GM12891 (cell line): ENCODE measurements at regions not wholly inside any gene's neighbourhood (a gene's known extent, or its start where the extent isn't known, plus 50 kb on each side); places are given as distances from the start of the nearest gene placed in this dataset.
"Not testable (repeated sequence)": the region's sequence is repeated elsewhere in the genome, so short reads cannot be mapped to it uniquely, and the experiment has no call there.

Source experiments
- DNase-seq: peaks from one replicate; pipeline ENCODE4 v3.0.0; 2011; ENCODE audit warnings: low spot score; ENCODE audit not compliant: insufficient read length
- FAIRE-seq: peaks from 2 replicates; lab custom pipeline; 2011; peaks lifted over from hg19 to GRCh38; lab: Jason Lieb, UNC
- PAX5 ChIP-seq: IDR thresholded peaks from 2 replicates; pipeline ENCODE4 v1.6.1; 2011; ENCODE audit warnings: low read length, moderate library complexity, mild to moderate bottlenecking; ENCODE audit not compliant: insufficient read depth, severe bottlenecking
- POLR2A ChIP-seq: IDR thresholded peaks from 2 replicates; pipeline ENCODE4 v1.6.1; 2011; ENCODE audit warnings: low read depth, low read length, control low read depth
- POLR2AphosphoS5 ChIP-seq: IDR thresholded peaks from 2 replicates; pipeline ENCODE4 v1.6.1; 2011; ENCODE audit warnings: low read depth, low read length, control low read depth
- POU2F2 ChIP-seq: IDR thresholded peaks from 2 replicates; pipeline ENCODE4 v1.6.1; 2011; ENCODE audit warnings: low read depth, mild to moderate bottlenecking, control low read depth, low read length, moderate library complexity
- SPI1 ChIP-seq: IDR thresholded peaks from 2 replicates; pipeline ENCODE4 v1.6.1; 2011; ENCODE audit warnings: low read depth, low read length, control low read depth
- TAF1 ChIP-seq: IDR thresholded peaks from 2 replicates; pipeline ENCODE4 v1.6.1; 2011; ENCODE audit warnings: low read depth, low read length, control low read depth

- DNase-seq (no peak), FAIRE-seq (no peak)
- TF ChIP-seq PAX5 = no peak
- TF ChIP-seq POLR2A = no peak
- no peak for TF ChIP-seq POU2F2
- no peak for TF ChIP-seq TAF1
- TF ChIP-seq POLR2AphosphoS5 = no peak
- TF ChIP-seq SPI1 = no peak
Measured at GRCh38 chr4:156137679-156138473, 184.2 kb upstream of the CTSO start.

- FAIRE-seq (no peak), DNase-seq (no peak)
- TF ChIP-seq POU2F2 (no peak), POLR2AphosphoS5 (no peak), PAX5 (no peak), TAF1 (no peak), POLR2A (no peak), SPI1 (no peak)
Measured at GRCh38 chr4:156132196-156132595, 178.5 kb upstream of the CTSO start.

GRCh38 chr4:156128616-156129015 is 174.9 kb upstream of the CTSO start:
- no peak for DNase-seq
- no peak for FAIRE-seq
- no peak for TF ChIP-seq POU2F2

- no peak for TF ChIP-seq POU2F2
- no peak for DNase-seq
- no peak for FAIRE-seq
Measured at GRCh38 chr4:156118507-156119220, 165.0 kb upstream of the CTSO start.

GRCh38 chr4:156117743-156118142 is 164.1 kb upstream of the CTSO start:
- DNase-seq (no peak), FAIRE-seq (no peak)
- TF ChIP-seq POLR2A = no peak
- TF ChIP-seq POLR2AphosphoS5 = no peak
- TF ChIP-seq TAF1 = no peak
- TF ChIP-seq SPI1 = no peak
- no peak for TF ChIP-seq PAX5
- no peak for TF ChIP-seq POU2F2

GRCh38 chr4:156116991-156117390 is 163.3 kb upstream of the CTSO start:
- DNase-seq (no peak), FAIRE-seq (no peak)
- no peak for TF ChIP-seq TAF1
- TF ChIP-seq PAX5 = no peak
- TF ChIP-seq POU2F2 = no peak
- TF ChIP-seq SPI1 = no peak
- no peak for TF ChIP-seq POLR2AphosphoS5
- TF ChIP-seq POLR2A = no peak

GRCh38 chr4:156113138-156113765 is 159.6 kb upstream of the CTSO start:
- FAIRE-seq = no peak
- no peak for DNase-seq
- TF ChIP-seq POLR2A (no peak), POLR2AphosphoS5 (no peak), TAF1 (no peak), POU2F2 (no peak), PAX5 (no peak), SPI1 (no peak)

GRCh38 chr4:156111686-156112085 is 158.0 kb upstream of the CTSO start:
- FAIRE-seq (no peak), DNase-seq (no peak)
- TF ChIP-seq POLR2A = no peak
- no peak for TF ChIP-seq TAF1
- no peak for TF ChIP-seq POU2F2

- no peak for DNase-seq
- no peak for FAIRE-seq
- TF ChIP-seq POU2F2 = no peak
- TF ChIP-seq POLR2AphosphoS5 = no peak
- TF ChIP-seq PAX5 = no peak
- TF ChIP-seq TAF1 = no peak
Measured at GRCh38 chr4:156109943-156110900, 156.6 kb upstream of the CTSO start.

- not testable (repeated sequence) for FAIRE-seq, DNase-seq
Measured at GRCh38 chr4:156109087-156109486, 155.4 kb upstream of the CTSO start.
